HG03097 (cell line): ENCODE measurements at regions not wholly inside any gene's neighbourhood (a gene's known extent, or its start where the extent isn't known, plus 50 kb on each side); places are given as distances from the start of the nearest gene placed in this dataset.

Source experiments
- ATAC-seq: cut with Tn5 transposase; IDR thresholded peaks from one replicate; pipeline ENCODE4 v1.9.1; 2021; ENCODE audit not compliant: unreplicated experiment, low FRiP score

DNA sequence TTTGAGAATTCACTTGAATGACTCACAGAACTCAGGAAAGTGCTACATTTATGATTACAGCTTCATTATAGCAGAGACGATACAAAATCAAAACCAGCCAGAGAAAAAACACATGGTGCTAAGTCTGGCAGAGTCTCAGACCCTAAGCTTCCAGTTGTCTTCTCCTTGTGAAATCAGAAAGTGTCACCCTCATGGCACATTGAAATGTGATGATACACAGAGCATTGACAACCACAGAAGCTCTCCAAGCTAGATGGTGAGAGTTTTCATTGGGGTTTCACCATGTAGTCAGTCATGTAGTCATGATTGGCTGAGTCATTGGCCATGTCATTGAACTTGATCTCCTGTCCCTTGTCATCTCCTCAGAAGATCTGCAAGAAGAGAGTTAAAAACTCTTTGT, 526.6 kb downstream of the MRPL39 start:
- ATAC-seq, result no peak

DNA sequence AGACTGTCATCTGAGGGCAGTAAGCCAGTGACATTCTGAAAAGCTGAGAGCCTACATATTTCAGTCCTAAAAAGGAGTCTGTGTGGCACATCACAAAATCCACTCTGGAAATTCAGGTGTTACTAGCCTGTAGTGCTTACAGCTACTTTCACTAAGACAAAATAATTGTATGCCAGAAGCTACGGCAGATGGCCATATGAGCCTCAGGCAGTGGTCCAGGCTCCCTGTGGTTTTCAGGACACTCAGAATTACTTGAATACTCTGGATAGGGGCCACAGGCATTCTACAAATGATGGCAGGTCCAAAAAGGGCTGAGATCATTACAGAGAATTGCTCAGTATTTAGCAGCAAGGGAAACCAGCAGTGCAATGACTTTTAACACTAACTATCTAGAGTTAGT, 527.1 kb downstream of the MRPL39 start:
- ATAC-seq, result no peak

DNA sequence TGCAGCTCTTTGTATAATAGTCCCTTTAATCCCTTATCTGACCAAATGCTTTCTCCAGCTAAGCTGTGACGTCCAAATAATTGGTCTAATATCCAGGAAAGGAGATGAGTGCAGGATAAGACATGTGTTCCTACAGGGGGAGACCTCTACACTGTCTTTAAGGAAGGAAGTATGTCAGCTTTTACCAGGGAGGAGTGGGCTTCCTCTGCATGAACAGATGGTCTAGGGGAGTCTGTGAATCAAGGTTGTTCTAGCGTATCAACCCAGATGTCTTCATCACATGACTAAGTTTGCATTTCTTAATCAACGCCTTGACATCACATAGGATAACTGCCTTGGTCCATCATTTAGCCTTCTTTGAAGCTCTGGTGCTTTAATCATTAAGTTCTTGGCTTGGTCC, 528.2 kb downstream of the MRPL39 start:
- no peak for ATAC-seq

DNA sequence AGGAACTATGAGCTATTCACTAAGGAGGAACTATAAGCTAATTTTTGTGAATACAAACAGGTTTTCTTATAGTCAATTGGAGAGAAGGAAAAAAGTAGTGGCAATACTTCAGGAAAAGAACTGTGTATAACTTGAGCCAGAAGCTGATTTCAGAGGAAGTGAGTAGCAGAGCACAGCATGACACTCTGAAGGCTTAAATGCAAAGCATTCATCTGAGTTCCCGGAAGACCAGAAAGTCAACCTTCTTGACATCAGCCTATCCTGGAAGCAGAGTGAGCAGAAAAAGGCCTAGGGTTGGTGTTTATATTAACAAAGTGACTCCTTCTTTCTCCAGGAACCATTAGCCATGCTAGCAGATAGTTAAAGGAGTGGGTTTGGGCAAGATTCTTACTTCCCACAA, 545.2 kb downstream of the MRPL39 start:
- no peak for ATAC-seq

DNA sequence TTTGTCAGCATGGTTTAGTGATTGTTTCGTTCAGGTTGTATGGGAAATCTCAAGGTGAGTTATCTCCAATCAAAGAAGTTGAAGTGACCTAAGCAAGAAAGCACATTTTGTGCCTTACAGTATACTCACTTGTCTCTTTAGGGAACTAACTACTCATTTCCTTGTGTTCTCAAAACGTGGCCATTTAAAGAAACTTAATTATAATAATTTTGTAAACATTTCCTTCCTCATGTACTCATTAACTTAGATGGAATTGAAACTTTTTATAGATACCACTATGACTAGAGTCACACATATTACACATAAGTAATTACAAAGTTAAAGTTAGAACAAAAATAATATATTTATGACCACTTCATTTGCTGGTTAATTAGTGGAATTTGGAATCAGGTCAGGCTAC, 552.6 kb downstream of the MRPL39 start:
- ATAC-seq, result no peak

DNA sequence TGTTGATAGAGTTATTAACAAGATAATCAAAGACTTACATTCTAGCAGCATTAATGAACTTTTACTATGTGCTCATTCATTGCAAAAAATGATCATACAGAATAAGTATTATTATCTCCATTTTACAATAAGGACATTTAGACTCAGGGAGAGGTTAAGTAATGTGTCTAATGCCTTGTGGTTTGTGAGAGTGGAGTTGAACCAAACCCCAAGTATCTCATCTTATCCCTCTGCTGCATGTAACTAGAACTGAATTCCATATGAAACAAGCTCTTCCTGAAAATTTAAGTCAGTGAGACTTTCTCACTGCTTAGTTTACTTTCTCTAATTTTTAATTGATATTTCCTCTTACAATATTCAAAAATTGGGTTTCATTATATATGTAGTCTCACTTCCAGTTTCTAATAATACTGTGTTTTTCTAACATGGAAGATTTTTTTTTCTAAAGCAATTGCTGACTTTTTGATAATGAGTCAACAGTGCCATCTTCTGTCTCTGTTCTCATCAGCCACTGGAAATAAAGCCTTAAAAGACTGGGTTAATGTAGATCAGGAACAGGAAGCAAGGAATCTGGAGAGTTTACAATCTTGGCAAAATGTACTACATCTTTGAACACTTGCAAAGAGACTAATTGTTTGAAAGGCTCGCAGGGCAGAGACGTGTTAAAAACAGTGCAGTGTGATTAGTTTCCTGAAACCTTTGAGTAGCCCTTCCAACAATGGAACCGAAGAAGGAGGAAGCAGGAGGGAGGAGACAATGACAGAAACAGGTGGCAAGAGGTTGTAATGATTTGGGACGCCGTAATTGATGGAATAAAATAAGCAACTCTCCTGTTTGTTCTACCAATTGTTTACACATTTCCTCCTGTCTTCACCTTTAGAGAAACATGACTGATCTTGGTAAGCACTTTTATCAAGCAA, 567.6 kb downstream of the MRPL39 start:
- peak; percentile 78 for ATAC-seq

DNA sequence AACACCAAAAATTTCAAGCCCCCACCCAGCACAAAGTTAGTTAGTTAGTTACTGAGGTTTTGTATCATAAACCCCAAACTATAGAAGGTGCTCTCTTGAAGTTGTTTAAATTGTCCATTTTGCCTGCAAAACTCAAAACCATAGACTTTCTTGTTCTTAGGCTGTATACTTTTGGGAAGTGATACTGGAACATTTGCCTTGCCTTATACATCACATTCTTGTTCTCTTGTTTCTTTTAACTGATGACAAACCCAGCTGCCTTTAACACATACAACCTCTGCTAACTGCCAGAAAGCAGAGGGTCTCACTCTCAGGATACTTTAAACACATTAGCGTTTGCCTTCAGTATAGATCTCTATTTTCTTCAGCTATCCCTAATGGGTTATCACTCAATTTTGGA, 570.5 kb downstream of the MRPL39 start:
- ATAC-seq, result no peak

DNA sequence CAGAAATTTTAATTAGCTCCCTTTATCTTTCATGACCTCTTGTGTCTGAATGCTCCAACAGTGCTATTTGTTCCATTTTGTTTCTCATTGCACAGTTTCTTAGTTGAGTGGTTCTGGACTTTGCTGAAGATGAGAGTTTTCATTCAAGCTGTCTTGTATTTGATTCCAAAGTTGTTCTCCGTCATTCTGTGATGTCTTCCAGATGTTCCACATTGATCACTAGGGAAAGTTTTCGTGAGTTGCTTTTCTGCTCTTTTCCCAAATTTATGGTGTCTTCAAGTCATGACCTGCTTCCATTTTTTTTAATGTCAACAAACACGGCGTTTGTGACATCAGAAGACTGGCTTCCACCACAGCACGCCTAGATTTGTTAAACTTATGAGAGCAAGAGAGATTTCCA, 575.5 kb downstream of the MRPL39 start:
- ATAC-seq, result no peak

DNA sequence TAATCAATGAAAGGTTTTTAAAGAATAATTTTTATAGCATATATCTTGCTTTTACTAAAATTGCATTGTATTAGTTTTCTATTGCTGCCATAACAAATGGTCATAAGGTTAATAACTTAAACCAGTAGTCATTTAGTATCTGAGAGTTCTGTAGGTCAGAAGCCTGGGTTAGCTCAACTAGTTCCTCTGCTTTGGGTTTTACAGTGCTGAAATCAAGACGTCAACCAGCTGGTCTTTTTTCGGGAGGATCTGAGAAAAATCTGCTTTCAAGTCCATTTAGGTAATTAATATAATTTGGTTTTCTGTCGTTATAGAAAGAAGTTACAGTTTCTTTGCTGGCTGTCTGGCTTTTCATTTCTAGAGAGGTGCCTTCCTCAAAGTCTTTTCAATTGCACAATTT, 577.7 kb downstream of the MRPL39 start:
- no peak for ATAC-seq

DNA sequence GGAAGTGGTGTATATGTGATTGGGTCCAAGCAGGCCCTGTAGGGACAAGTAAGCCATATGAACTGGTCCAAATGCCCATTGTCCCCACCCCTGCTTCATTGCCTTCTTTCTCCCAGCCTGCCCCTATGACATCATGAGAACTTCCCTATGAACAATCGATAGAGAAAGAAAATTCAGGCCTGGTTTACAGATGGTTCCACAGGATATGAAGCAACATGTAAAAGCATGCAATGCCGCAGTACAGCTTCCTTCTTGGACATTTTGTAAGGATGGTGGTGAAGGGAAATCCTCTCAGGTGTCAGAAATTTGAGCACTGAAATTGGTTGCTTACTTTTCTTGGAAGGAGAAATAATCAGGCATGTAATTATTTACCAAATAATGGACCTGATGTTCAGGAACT, 581.7 kb downstream of the MRPL39 start:
- ATAC-seq, result no peak

DNA sequence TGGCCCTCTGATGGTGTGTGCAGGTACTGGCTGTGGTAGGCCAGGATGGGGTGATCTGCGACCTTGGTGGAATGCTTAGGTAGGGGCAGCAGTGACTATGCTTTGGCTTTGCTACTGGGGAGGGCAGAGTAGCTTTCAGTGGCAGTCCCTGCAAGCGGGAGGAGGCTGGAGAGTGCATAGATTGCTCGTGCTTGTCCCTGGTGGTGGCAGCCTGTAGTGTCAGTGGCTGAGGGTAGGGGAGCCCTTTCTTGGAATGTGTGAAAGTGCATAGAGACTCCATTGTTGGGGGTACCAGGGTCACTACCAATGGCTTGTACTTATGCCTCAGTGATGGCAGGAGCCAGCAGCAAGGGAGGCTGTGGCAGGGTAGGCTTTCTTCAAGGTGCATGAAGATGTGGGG, 582.6 kb downstream of the MRPL39 start:
- ATAC-seq, result no peak

DNA sequence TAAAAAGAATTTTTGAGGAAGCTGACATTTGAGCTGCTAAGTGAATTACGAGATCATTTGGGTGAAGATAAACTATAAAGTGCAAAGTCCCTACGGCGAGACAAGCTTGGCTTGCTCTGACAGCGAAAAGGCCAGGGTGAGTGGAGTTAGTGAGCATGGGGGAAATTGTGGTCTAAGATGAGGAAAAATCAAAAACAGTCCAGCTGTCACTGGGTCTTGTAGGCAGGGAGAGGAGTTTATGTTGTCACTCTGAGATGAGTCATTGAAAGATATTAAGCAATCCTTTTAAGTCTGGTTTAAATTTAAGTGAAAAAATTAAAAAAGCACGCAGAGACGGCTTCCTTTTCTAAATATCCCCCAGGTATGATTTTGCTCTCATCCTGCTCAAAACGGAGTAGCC, 601.9 kb downstream of the MRPL39 start:
- ATAC-seq, result no peak

DNA sequence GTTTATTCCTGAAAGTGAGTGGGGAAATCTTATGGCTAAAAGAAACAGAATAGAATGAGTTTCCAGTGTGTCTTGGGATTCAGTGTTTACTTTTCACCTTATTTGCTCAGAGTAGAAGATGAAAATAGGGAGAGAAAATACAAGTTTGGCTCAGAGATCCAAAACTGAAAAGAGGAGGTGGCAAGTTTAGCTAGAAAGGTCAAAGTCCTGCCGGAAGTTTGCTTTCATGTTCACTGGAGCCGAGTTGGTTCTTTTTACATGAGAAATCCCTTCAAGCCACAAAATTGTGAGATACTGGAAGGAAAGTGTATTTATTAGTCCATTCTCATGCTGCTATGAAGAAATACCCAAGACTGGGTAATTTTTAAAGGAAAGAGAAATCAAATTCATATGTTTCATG, 604.6 kb downstream of the MRPL39 start:
- no peak for ATAC-seq

DNA sequence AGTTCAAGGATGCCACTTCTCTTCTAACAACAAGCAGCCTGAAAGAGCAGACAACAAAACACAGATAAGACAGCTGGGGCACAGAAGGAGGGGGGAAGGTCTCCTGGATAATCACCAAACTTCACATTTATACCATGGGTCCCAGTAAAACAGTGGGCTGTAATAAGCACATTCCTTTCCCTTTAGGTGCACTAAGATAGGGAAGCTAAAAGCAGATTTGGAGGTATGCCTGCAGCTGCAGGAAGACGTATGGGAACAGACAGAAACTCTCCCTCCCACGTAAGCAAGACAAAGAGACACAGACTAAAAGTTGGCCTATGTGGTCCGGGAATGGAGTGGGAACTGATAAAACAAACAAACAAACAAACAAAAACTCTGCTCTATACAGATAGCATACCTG, 612.1 kb downstream of the MRPL39 start:
- no peak for ATAC-seq

DNA sequence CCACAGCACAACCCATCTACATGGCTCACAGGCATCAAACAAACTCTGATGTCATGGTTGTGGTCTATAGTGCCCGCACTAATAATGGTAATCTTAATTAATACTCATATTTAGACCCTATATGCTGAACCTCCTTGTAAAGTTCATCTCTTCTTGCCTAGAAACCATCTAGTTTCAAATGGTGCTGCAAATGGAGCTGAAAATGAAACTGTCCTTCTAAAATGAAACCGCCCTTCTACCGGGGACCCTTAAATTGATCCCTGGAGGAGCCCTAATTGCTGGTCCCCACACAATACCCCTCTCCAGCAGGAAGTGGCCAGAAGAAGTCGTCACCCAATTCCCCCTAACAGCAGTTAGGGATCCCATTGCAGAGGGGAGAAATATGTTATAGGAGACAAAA, 612.6 kb downstream of the MRPL39 start:
- ATAC-seq, result no peak

DNA sequence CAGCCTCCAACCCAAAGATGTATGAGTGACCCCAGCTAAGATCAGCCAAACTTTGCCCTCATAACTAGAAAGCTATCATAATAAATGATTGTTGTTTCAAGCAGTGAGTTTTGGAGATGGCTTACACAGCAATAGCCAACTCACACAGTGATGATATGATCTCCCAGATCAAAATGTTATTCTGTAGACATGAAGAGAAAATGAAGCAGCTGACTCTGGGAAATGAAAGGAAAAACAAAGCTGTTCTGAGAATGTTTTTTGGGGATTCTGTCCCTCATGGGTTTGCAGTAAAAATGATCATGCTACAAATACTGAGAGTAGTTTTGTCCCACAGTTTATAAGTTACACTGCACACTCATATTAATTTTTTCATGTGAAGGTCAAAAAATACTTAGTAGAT, 617.8 kb downstream of the MRPL39 start:
- no peak for ATAC-seq

DNA sequence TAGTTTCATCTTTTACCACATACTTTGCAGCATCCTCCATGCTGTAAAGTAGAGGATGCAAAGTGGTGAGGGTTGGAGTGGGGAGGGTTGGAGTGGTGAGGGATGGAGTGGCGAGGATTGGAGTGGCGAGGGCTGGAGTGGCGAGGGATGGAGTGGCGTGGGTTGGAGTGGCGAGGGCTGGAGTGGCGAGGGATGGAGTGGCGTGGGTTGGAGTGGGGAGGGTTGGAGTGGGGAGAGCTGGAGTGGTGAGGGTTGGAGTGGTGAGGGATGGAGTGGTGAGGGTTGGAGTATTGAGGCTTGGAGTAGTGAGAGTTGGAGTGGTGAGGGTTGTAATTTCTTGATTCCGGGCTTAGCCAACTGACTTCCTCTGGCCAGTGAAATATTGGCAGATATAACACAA, 618.3 kb downstream of the MRPL39 start:
- no peak for ATAC-seq

DNA sequence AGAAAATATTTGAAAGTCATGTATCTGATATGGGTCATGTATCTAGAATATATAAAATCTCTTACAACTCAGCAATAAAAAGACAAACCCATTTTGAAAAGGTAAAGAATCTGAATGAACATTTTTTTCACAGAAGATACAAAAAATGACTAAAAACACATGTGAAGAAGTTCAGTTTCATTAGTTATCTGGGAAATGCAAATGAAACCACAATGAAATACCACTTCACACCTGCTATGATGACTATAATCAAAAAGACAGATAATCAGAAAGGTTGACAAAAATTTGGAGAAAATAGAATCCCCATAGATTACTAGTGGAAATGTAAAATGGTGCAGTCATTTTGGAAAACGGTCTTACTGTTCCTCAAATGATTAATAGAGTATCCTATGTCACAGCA, 631.0 kb downstream of the MRPL39 start:
- no peak for ATAC-seq

DNA sequence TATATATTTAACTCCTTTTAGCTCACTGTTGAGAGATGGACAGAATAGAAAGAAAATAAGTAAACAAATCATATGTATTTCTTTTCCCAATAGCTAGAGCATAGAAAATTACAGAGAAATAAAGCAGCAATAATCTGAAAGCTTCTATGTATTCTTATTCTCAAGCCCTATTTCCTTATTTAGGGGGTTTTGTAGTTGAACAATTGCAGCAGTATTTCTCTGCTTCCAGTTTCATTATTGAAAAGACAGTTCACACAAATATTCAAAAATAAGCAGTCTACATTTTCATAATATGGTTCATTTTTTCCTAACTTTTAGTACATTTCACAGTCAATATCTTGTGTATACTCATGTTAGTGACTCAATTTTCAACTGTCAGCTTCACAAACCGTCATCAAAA, 638.2 kb downstream of the MRPL39 start:
- ATAC-seq, result no peak

DNA sequence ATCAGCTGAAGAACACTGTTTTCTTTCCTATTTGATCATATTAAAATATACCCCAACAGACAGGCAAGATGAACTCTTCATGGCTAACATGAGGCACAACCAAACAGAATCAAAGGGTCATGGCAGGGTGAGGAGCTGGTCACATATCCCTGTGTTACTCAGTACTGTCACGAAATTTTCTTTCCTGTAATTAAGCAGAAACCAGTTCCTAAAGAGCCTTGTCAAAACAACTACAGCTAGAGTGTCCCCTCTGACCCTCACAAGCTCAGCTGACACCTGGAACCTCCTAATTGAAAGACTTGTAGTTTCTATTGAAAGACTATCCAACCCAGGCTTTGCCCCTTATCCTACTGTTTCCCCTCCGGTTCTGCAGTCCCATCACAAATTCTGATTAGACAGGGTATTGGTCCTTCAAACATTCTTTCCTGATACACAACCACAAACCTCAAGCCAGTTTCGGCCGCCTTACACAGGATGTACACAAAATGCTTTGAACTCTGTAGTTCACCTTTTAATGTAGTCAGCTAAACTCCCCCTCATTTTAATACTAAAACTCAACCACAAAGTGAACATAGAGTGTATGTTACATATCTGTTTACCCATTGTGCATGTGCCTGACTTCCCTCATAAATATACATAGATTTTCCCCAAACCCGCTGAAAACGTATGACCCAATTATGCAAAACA, 651.9 kb downstream of the MRPL39 start:
- ATAC-seq, result peak; percentile 97

DNA sequence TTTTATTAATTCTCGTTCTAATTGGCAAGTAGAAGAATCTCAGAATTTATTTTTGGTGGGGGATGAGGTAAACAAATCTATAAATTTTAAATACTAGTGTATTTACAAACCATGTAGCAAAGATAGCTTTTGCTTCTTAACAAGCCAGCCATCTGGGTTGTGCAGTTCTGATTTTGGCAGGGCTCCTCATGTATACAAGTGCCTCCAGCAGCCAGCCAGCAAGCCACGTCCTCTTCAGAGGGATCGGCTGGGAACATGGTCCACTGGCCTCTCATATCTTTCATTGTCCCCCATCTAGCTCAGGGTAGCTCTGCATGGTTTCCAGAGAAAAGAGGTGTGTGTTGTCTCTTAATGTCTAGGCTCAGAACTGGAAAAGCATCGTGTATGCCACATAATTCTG, 659.1 kb downstream of the MRPL39 start:
- no peak for ATAC-seq

DNA sequence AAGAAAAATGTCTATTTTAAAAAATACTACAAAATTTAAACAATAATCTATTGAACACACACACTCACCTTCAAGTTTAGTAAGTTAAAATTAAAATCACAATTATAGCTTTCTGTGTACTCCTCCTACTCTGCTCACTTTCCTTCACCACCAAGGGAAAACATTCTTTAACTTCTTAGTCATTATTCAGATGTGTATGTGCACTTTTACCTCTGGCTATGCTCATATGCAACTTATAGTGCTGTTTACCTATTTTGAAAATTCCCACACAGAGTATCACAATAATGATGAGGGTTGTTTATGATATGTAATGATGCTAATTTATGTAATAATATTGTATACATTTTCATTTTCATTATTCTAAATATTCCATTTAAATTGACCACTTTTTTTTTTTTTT, 661.4 kb downstream of the MRPL39 start:
- ATAC-seq, result no peak
